GM21619 (cell line): ENCODE measurements at regions not wholly inside any gene's neighbourhood (a gene's known extent, or its start where the extent isn't known, plus 50 kb on each side); places are given as distances from the start of the nearest gene placed in this dataset.
"Not testable (repeated sequence)": the region's sequence is repeated elsewhere in the genome, so short reads cannot be mapped to it uniquely, and the experiment has no call there.

Source experiments
- ATAC-seq: cut with Tn5 transposase; IDR thresholded peaks from one replicate; pipeline ENCODE4 v1.9.1; 2021; ENCODE audit not compliant: unreplicated experiment

DNA sequence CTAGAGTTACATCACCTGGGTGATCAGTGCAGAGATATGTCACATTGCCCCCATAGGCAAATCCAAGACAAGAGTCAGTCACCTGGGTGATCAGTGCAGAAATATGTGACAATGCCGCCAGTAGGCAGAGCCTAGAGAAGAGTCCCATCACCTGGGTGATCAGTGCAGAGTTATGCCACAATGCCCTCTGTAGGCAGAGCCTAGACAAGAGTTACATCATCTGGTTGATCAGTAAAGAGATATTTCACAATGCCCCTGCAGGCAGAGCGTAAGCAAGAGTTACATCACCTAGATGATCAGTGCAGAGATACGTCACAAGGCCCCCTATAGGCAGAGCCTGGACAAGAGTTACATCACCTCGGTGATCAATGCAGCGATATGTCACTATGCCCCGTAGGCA, 63.3 kb upstream of the FRG2B start:
- not testable (repeated sequence) for ATAC-seq

DNA sequence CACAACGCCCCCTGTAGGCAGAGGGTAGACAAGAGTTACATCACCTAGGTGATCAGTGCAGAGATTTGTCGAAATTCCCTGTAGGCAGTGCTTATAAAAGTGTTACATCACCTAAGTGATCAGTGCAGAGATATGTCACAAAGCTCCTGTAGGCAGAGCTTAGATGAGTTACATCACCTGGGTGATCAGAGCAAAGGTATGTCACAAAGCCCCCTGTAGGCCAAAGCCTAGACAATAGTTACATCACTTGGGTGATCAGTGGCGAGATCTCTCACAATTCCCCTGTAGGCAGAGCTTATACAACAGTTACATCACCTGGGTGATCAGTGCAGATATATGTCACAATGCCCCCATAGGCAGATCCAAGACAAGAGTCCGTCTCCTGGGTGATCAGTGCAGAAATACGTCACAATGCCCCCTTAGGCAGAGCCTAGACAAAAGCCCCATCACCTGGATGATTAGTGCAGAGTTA, 61.9 kb upstream of the FRG2B start:
- ATAC-seq: peak; percentile 18

DNA sequence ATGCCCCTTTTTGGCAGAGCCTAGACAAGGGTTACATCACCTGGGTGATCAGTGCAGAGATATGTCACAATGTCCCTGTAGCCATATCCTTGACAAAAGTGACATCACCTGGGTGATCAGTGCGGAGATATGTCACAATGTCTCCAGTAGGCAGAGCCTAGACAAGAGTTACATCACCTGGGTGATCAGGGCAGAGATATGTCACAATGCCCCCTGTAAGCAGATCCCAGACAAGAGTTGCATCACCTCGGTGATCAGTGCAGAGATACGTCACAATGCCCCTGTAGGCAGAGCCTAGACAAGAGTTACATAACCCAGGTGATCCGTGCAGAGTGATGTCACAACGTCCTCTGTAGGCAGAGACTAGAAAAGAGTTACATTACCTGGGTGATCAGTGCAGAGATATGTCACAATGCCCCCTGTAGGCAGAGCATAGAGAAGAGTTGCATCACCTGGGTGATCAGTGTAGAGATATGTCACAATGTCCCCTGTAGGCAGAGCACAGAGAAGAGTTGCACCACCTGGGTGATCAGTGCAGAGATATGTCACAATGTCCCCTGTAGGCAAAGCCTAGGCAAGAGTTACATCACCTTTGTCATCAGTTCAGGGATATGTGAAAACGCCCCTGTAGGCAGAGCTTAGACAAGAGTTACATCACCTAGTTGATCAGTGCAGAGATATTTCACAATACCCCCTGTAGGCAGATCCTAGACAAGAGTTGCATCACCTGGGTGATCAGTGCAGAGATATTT, 61.3 kb upstream of the FRG2B start:
- peak; percentile 49 for ATAC-seq

GRCh38 chr10:133686992-133687391, 60.4 kb upstream of the FRG2B start:
- not testable (repeated sequence) for ATAC-seq
